PC-9 (cell line): ENCODE measurements at regions not wholly inside any gene's neighbourhood (a gene's known extent, or its start where the extent isn't known, plus 50 kb on each side); places are given as distances from the start of the nearest gene placed in this dataset.

Source experiments
- CTCF ChIP-seq: fragments of 200-600 bp; sonication (generic); conservative IDR thresholded peaks from 2 replicates; pipeline ENCODE4 v1.6.1; 2017; ENCODE audit warnings: mixed run types, antibody characterized with exemption, mild to moderate bottlenecking, moderate library complexity
- EZH2 ChIP-seq: fragments of 200-600 bp; sonication (generic); IDR thresholded peaks from 2 replicates; pipeline ENCODE4 v1.8.0; 2017; ENCODE audit warnings: antibody characterized with exemption, low read depth

GRCh38 chr12:46602474-46602873, 223.3 kb downstream of the SLC38A4 start:
- TF ChIP-seq CTCF (no peak), EZH2 (no peak)
